Tibial nerve (tissue), 4 donors: ENCODE measurements at regions not wholly inside any gene's neighbourhood (a gene's known extent, or its start where the extent isn't known, plus 50 kb on each side); places are given as distances from the start of the nearest gene placed in this dataset.
"Not testable (repeated sequence)": the region's sequence is repeated elsewhere in the genome, so short reads cannot be mapped to it uniquely, and the experiment has no call there.

Experiments
- DNase-seq, 2 donors: peaks; one replicate each; pipeline ENCODE4 v3.0.0-alpha.2; 2019; ENCODE audit warnings: low spot score in 2 of 2
- H3K27ac ChIP-seq, 4 donors: fragments of 200-600 bp; sonication (generic) in 3 of 4; one replicate each; pipeline ENCODE4 v1.5.1; 2017 to 2019; ENCODE audit warnings: mild to moderate bottlenecking in 1 of 4
- H3K27me3 ChIP-seq, 2 donors: fragments of 200-600 bp; sonication (generic) in 1 of 2; one replicate each; pipeline versions ENCODE4 v1.5.1 to v1.6.0; 2017 to 2019
- H3K36me3 ChIP-seq, 3 donors: fragments of 200-600 bp; sonication (generic); one replicate each; pipeline ENCODE4 v1.5.1; 2018 to 2019
- H3K4me1 ChIP-seq, 4 donors: fragments of 200-600 bp; sonication (generic) in 3 of 4; one replicate each; pipeline ENCODE4 v1.5.1; 2017 to 2019
- H3K4me3 ChIP-seq, 4 donors: fragments of 200-600 bp; sonication (generic) in 3 of 4; one replicate each; pipeline ENCODE4 v1.5.1; 2017 to 2019; ENCODE audit warnings: mild to moderate bottlenecking in 1 of 4, moderate library complexity in 1 of 4
- H3K9me3 ChIP-seq, 4 donors: fragments of 200-600 bp; sonication (generic) in 3 of 4; one replicate each; pipeline ENCODE4 v1.5.1; 2017 to 2019
- CTCF ChIP-seq, 5 experiments: fragments of 200-600 bp in 3 of 5; fragments of 450-650 bp in 2 of 5; sonication (generic) in 3 of 5; IDR thresholded peaks; one replicate each; pipeline ENCODE4 v1.5.1; 2016 to 2019; ENCODE audit warnings: antibody characterized with exemption in 5 of 5, mild to moderate bottlenecking in 3 of 5, moderate library complexity in 2 of 5
- EP300 ChIP-seq, 2 donors: sonication (generic); formaldehyde crosslinking; IDR thresholded peaks; one replicate each; pipeline ENCODE4 v1.6.1; 2017; ENCODE audit warnings: antibody characterized with exemption in 2 of 2, mild to moderate bottlenecking in 1 of 2
- POLR2A ChIP-seq, 2 donors: fragments of 450-650 bp; IDR thresholded peaks; one replicate each; pipeline ENCODE4 v1.6.1; 2017; ENCODE audit warnings: antibody characterized with exemption in 2 of 2, mild to moderate bottlenecking in 2 of 2, moderate library complexity in 2 of 2
- WGBS, 2 donors: methylation state at CpG; one replicate each; pipeline ENCODE4 v1.1.5; 2018; 5-methylcytosine and 5-hydroxymethylcytosine counted together

GRCh38 chr13:60273971-60274527 lies 110.3 kb upstream of the DIAPH3 start:
- no peaks in the 10 kb centered on the region for H3K9me3 ChIP-seq
- H3K4me1 ChIP-seq = no peaks in the 10 kb centered on the region
- TF ChIP-seq POLR2A (IDR thresholded peaks at IDR 0.05) (no peak), CTCF (IDR thresholded peaks at IDR 0.05) (no peak), EP300 (IDR thresholded peaks at IDR 0.05) (no peak)
- H3K27ac ChIP-seq = no peak overlapping the region
- DNase-seq = no peak
- no peak overlapping the region for H3K4me3 ChIP-seq
- no peaks in the 10 kb centered on the region for H3K36me3 ChIP-seq
- H3K27me3 ChIP-seq = no peaks in the 10 kb centered on the region

DNA sequence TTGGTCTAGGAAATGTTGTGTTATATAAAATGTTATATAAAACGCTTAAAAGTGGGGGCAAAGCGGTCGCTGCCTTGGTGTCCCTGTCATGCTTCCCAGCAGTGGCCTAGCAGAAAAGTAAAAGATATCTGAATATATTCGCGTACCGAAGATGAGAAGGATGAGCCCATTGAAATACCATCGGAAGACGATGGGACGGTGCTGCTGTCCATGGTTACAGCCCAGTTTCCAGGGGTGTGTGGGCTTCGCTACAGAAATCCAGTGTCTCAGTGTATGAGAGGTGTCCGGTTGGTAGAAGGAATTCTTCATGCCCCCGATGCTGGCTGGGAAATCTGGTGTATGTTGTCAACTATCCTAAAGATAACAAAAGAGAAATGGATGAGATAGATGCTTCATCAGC lies 110.9 kb upstream of the DIAPH3 start:
- H3K4me1 ChIP-seq = no peaks in the 10 kb centered on the region
- no peak for TF ChIP-seq POLR2A (IDR thresholded peaks at IDR 0.05)
- TF ChIP-seq EP300 (IDR thresholded peaks at IDR 0.05) = no peak
- no peak for TF ChIP-seq CTCF (IDR thresholded peaks at IDR 0.05)
- 96 to 97% methylated on average over 12 of the region's 12 CpGs for WGBS, 2 donors

DNA sequence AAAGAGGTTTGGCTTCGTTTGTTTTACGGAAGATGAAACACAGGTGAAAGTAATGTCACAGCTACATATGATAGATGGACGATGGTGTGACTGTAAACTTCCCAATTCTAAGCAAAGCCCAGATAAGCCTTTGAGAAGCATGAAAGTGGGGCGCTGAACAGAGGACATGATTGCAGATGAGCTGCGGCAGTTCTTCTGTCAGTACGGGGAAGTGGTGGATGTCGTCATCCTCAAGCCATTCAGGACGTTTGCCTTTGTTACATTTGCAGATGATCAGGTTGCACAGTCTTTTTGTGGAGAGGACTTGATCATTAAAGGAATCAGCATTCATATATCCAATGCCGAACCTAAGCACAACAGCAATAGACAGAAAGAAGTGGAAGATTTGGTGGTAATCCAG lies 111.5 kb upstream of the DIAPH3 start:
- TF ChIP-seq CTCF (IDR thresholded peaks at IDR 0.05) (no peak), EP300 (IDR thresholded peaks at IDR 0.05) (no peak), POLR2A (IDR thresholded peaks at IDR 0.05) (no peak)
- no peak overlapping the region for H3K27ac ChIP-seq
- H3K9me3 ChIP-seq = no peaks in the 10 kb centered on the region
- no peaks in the 10 kb centered on the region for H3K4me1 ChIP-seq
- DNase-seq = no peak
- no peaks in the 10 kb centered on the region for H3K27me3 ChIP-seq
- H3K4me3 ChIP-seq = no peak overlapping the region
- H3K36me3 ChIP-seq = no peaks in the 10 kb centered on the region
- 79 to 88% methylated on average over 9 of the region's 9 CpGs for WGBS, 2 donors

More for the DNA sequence above, 110.9 kb upstream of the DIAPH3 start:
- no peaks in the 10 kb centered on the region for H3K9me3 ChIP-seq
- no peaks in the 10 kb centered on the region for H3K27me3 ChIP-seq
- no peak overlapping the region for H3K4me3 ChIP-seq
- H3K27ac ChIP-seq = no peak overlapping the region
- DNase-seq = no peak
- no peaks in the 10 kb centered on the region for H3K36me3 ChIP-seq

- not testable (repeated sequence) for H3K27me3 ChIP-seq
- 86 to 100% methylated on average over 1 of the region's 1 CpG for WGBS, 2 donors
These were observed 116.5 kb upstream of the TDRD3 start for GRCh38 chr13:60280524-60280923.

DNA sequence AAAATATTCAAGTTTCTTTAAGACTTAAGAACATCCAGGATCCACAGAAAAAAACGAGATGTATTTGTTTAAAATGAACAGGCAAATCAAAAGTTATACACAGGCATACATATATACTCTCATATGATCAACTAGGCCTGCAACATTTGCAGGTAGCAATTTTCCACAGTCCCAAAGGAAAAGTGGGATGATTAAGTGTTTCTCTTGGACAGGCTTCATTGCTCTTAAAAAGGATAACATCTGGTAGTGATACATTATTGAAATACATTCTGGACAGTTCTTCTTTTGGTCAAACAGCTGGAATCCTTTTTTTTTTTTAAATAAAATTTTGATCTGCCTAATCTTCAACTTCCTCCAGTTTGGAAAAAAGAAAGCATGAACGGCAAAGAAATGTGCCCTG lies 114.8 kb upstream of the TDRD3 start:
- WGBS, 2 donors = 35 to 54% methylated on average over 2 of the region's 2 CpGs
- no peak for DNase-seq

More at GRCh38 chr13:60280524-60280923, 116.5 kb upstream of the TDRD3 start:
- DNase-seq, H3K36me3 ChIP-seq, H3K27ac ChIP-seq, H3K9me3 ChIP-seq, H3K4me1 ChIP-seq, H3K4me3 ChIP-seq: not testable (repeated sequence)

More for the DNA sequence above, 114.8 kb upstream of the TDRD3 start:
- no peaks in the 10 kb centered on the region for H3K4me1 ChIP-seq
- no peak overlapping the region for H3K4me3 ChIP-seq
- no peak overlapping the region for H3K27ac ChIP-seq
- H3K36me3 ChIP-seq = no peaks in the 10 kb centered on the region
- H3K9me3 ChIP-seq = no peaks in the 10 kb centered on the region
- no peak for TF ChIP-seq POLR2A (IDR thresholded peaks at IDR 0.05)
- TF ChIP-seq CTCF (IDR thresholded peaks at IDR 0.05) = no peak
- TF ChIP-seq EP300 (IDR thresholded peaks at IDR 0.05) = no peak
- H3K27me3 ChIP-seq = no peaks in the 10 kb centered on the region
